ENCODE measurements at regions not wholly inside any gene's neighbourhood (a gene's known extent, or its start where the extent isn't known, plus 50 kb on each side); places are given as distances from the start of the nearest gene placed in this dataset.

DNA sequence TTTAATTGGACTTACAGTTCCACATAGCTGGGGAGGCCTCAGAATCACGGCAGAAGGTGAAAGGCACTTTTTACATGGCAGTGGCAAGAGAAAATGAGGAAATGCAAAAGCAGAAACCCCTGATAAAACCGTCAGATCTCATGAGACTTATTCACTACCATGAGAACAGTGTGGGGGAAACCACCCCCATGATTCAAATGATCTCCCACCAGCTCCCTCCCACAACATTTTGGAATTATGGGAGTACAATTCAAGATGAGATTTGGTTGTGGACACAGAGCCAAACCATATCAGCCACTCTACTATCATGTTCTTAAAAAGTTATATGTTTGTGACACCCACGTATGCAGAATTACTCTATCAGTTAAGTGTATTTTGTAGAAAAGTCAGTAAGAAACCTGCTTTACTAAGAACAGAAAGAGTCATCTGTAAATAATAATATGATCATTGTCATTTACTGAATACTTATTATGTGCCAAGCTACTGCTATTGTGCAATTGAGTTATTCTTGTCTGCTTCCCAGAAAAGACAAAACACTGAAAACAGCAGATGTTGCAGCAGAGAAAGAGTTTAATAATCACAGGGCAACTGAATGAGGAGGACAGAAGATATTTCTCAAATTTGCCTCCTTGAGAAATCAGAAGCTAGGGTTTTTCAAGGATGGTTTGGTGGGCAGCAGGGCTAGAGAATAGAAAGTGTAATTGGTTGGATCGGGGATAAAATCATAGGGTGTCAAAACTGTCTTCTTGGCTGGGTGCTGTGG is 207.7 kb upstream of the FGGY start:
- Histone ChIP-seq H4K20me1 (replicated peaks in 1 of 2; ENCODE audit: control insufficient read depth in 1 of 2, insufficient read depth in 2 of 2, low read length in 2 of 2) (no peaks in the 10 kb centered on the region), H2AK5ac (ENCODE audit: low read depth, low read length) (no peak overlapping the region), H4K8ac (ENCODE audit: extremely low read depth, insufficient read depth, low read length) (no peak overlapping the region), H3K4me2 (ENCODE audit: insufficient read depth in 1 of 2, low read depth in 2 of 2, low read length in 2 of 2) (no peak overlapping the region), H2BK120ac (replicated peaks; ENCODE audit: low read depth, low read length) (no peak overlapping the region), H3K18ac (ENCODE audit: extremely low read depth, low read length) (no peak overlapping the region), H3K9me3 (ENCODE audit: insufficient read depth in 2 of 2, low read depth in 1 of 2, low read length in 1 of 2) (no peaks in the 10 kb centered on the region), H3K23ac (ENCODE audit: insufficient read length) (no peak overlapping the region), H3K36me3 (ENCODE audit: control insufficient read depth in 2 of 4, insufficient read depth in 4 of 4, low read length in 3 of 4) (no peaks in the 10 kb centered on the region), H3K4me3 (ENCODE audit: extremely low read depth in 1 of 4, insufficient read depth in 2 of 4, low read depth in 3 of 4, low read length in 4 of 4) (no peak overlapping the region), H2BK12ac (ENCODE audit: low read depth, low read length) (no peak overlapping the region), H3K23me2 (ENCODE audit: low read depth, low read length) (no peaks in the 10 kb centered on the region), H3K27me3 (replicated peaks in 1 of 4; ENCODE audit: control insufficient read depth in 3 of 4, extremely low read depth in 1 of 4, insufficient read depth in 3 of 4, low read length in 3 of 4) (no peaks in the 10 kb centered on the region), H3K9ac (replicated peaks in 1 of 4; ENCODE audit: extremely low read depth in 1 of 4, low read depth in 3 of 4, low read length in 3 of 4) (no peak overlapping the region), H3K79me2 (ENCODE audit: control insufficient read depth in 1 of 2, insufficient read depth in 2 of 2, low read length in 2 of 2) (no peaks in the 10 kb centered on the region), H3K56ac (replicated peaks; ENCODE audit: insufficient read length, low read depth, low read length) (no peak overlapping the region), H3K79me1 (ENCODE audit: low read depth, low read length) (no peaks in the 10 kb centered on the region), H4K91ac (replicated peaks; ENCODE audit: insufficient read length, low read length) (no peak overlapping the region), H3K4ac (replicated peaks; ENCODE audit: insufficient read length, low read depth, low read length) (no peak overlapping the region), H2BK5ac (ENCODE audit: low read depth, low read length) (no peak overlapping the region), H4K5ac (ENCODE audit: insufficient read length, low read depth, low read length) (no peak overlapping the region), H2BK15ac (ENCODE audit: low read length) (no peak overlapping the region), H3K14ac (ENCODE audit: insufficient read length) (no peak overlapping the region), H2AFZ (ENCODE audit: low read length) (no peak overlapping the region), H2BK20ac (ENCODE audit: low read length) (no peak overlapping the region), H3K4me1 (replicated peaks in 1 of 4; ENCODE audit: control insufficient read depth in 3 of 4, insufficient read depth in 4 of 4, low read length in 3 of 4) (peaks cover 0 to 3% (median 0%) of the 10 kb centered on the region in 4 experiments; a peak in 1 of 7 replicates), H3K27ac (ENCODE audit: low read depth, low read length) (no peak overlapping the region)
- DNase-seq (ENCODE audit: low read depth in 1 of 2, low spot score in 2 of 2), result no peak
- WGBS, 2 experiments (ENCODE audit: extremely low coverage in 1 of 2, insufficient coverage in 1 of 2, insufficient read length in 1 of 2, insufficient replicate concordance in 2 of 2, low coverage in 1 of 2, low lambda C conversion rate in 2 of 2, missing lambda C conversion rate in 1 of 2), result 90% methylated on average over 4 of the region's 4 CpGs; no CpG with 5 or more reads in 1 of the 2 experiments
- POLR2A ChIA-PET (ENCODE audit: partially characterized antibody), result no interaction called here
- no peak for FAIRE-seq
- CTCF ChIA-PET (ENCODE audit: partially characterized antibody), result no interaction called here
- TF ChIP-seq ZNF274 (IDR thresholded peaks at IDR 0.05; ENCODE audit: borderline replicate concordance, extremely low read depth, low read length) (no peak), SP2 (IDR thresholded peaks at IDR 0.05; ENCODE audit: low read length) (no peak), TEAD4 (IDR thresholded peaks at IDR 0.05; ENCODE audit: low read depth, low read length) (no peak), YY1 (IDR thresholded peaks at IDR 0.05; ENCODE audit: low read depth, low read length) (no peak), GABPA (IDR thresholded peaks at IDR 0.05; ENCODE audit: borderline replicate concordance, insufficient read depth, low read length) (no peak), TAF1 (IDR thresholded peaks at IDR 0.05; ENCODE audit: low read depth, low read length) (no peak), RBBP5 (IDR thresholded peaks at IDR 0.05; ENCODE audit: borderline replicate concordance, low read depth, low read length) (no peak), EP300 (IDR thresholded peaks at IDR 0.05; ENCODE audit: borderline replicate concordance in 1 of 2, low read depth in 2 of 2, low read length in 2 of 2) (no peak)

Measured in H1 (cell line).